Body of pancreas (tissue), 4 donors: ENCODE measurements at regions not wholly inside any gene's neighbourhood (a gene's known extent, or its start where the extent isn't known, plus 50 kb on each side); places are given as distances from the start of the nearest gene placed in this dataset.

Source experiments
- POLR2A ChIP-seq, 3 donors: fragments of 450-650 bp; IDR thresholded peaks; one replicate each; pipeline ENCODE4 v1.6.1; 2016; ENCODE audit warnings: antibody characterized with exemption in 3 of 3, mild to moderate bottlenecking in 2 of 3
- TF ChIP-seq, protein P1 (sequence below), 7 experiments: fragments of 450-650 bp in 4 of 7; fragments of 200-600 bp in 3 of 7; sonication (generic) in 3 of 7; IDR thresholded peaks; one replicate each; pipeline ENCODE4 v1.5.1; 2016 to 2019; ENCODE audit warnings: antibody characterized with exemption in 7 of 7

DNA sequence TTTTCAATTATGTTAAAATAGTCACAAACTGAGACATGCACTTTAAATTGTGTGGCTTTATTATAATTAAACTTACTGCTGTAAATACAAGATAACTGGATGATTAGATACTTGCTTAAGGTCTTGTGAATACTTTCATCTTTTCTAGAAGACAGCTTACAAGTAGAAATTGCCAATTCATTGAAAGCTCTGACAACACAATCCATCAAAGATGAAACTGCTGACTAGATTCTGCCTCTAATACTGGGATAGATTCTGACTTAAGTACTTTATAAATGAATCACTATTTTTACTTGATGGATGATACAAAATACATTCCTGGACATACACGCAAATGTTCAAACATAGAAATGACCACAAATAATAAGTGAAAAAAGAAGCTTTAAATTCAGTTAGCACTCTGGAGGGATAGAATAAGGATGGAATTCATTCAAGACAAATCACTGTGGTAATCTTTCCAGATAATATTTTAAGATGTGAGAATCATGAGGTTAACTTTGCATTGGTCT is 876.8 kb downstream of the RPS29 start:
- TF ChIP-seq, protein P1, sequence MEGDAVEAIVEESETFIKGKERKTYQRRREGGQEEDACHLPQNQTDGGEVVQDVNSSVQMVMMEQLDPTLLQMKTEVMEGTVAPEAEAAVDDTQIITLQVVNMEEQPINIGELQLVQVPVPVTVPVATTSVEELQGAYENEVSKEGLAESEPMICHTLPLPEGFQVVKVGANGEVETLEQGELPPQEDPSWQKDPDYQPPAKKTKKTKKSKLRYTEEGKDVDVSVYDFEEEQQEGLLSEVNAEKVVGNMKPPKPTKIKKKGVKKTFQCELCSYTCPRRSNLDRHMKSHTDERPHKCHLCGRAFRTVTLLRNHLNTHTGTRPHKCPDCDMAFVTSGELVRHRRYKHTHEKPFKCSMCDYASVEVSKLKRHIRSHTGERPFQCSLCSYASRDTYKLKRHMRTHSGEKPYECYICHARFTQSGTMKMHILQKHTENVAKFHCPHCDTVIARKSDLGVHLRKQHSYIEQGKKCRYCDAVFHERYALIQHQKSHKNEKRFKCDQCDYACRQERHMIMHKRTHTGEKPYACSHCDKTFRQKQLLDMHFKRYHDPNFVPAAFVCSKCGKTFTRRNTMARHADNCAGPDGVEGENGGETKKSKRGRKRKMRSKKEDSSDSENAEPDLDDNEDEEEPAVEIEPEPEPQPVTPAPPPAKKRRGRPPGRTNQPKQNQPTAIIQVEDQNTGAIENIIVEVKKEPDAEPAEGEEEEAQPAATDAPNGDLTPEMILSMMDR (IDR thresholded peaks at IDR 0.05) = no peak
- TF ChIP-seq POLR2A (IDR thresholded peaks at IDR 0.05) = no peak
